ENCODE measurements at regions not wholly inside any gene's neighbourhood (a gene's known extent, or its start where the extent isn't known, plus 50 kb on each side); places are given as distances from the start of the nearest gene placed in this dataset.

- TF ChIP-seq, protein P1, sequence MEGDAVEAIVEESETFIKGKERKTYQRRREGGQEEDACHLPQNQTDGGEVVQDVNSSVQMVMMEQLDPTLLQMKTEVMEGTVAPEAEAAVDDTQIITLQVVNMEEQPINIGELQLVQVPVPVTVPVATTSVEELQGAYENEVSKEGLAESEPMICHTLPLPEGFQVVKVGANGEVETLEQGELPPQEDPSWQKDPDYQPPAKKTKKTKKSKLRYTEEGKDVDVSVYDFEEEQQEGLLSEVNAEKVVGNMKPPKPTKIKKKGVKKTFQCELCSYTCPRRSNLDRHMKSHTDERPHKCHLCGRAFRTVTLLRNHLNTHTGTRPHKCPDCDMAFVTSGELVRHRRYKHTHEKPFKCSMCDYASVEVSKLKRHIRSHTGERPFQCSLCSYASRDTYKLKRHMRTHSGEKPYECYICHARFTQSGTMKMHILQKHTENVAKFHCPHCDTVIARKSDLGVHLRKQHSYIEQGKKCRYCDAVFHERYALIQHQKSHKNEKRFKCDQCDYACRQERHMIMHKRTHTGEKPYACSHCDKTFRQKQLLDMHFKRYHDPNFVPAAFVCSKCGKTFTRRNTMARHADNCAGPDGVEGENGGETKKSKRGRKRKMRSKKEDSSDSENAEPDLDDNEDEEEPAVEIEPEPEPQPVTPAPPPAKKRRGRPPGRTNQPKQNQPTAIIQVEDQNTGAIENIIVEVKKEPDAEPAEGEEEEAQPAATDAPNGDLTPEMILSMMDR (IDR thresholded peaks at IDR 0.05; ENCODE audit: low read depth, low read length): no peak
- DNase-seq (ENCODE audit: low read depth in 2 of 2): no peak
- no peak overlapping the region for H3K4me3 ChIP-seq (replicated peaks in 1 of 2; ENCODE audit: low read depth in 2 of 2, low read length in 2 of 2)
These were observed 204.8 kb downstream of the TRAM1L1 start for GRCh38 chr4:116880625-116881024.

DNA sequence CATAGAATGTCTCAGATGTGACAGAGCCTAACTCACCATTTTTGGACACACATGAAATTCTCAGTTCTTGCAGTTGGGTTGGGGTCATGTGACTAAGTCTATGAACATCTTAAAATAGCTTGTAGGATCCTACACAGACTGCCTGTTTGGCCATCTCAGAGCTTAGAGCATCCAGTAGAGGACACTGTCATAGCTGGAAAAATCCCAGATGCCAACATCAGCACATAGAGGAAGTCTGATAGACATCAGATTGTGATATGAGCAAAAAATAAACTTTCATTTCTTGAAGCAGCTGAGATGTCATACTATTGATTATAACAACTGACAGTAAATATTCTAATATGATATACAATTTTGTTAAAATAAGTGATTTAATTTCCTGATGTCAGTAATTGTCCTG lies 207.1 kb downstream of the TRAM1L1 start:
- TF ChIP-seq, protein P1 (IDR thresholded peaks at IDR 0.05; ENCODE audit: low read depth, low read length): no peak
- no peak overlapping the region for H3K4me3 ChIP-seq (replicated peaks in 1 of 2; ENCODE audit: low read depth in 2 of 2, low read length in 2 of 2)
- no peak for DNase-seq (ENCODE audit: low read depth in 2 of 2)

GRCh38 chr4:116877069-116877468 lies 208.3 kb downstream of the TRAM1L1 start:
- TF ChIP-seq, protein P1 (IDR thresholded peaks at IDR 0.05; ENCODE audit: low read depth, low read length): no peak
- DNase-seq (ENCODE audit: low read depth in 2 of 2): no peak
- no peak overlapping the region for H3K4me3 ChIP-seq (replicated peaks in 1 of 2; ENCODE audit: low read depth in 2 of 2, low read length in 2 of 2)

- no peak overlapping the region for H3K4me3 ChIP-seq (replicated peaks in 1 of 2; ENCODE audit: low read depth in 2 of 2, low read length in 2 of 2)
These were observed 212.4 kb downstream of the TRAM1L1 start for GRCh38 chr4:116872941-116873340.

GRCh38 chr4:116872308-116872707 lies 213.1 kb downstream of the TRAM1L1 start:
- no peak for DNase-seq (ENCODE audit: low read depth in 2 of 2)
- TF ChIP-seq, protein P1 (IDR thresholded peaks at IDR 0.05; ENCODE audit: low read depth, low read length): no peak
- no peak overlapping the region for H3K4me3 ChIP-seq (replicated peaks in 1 of 2; ENCODE audit: low read depth in 2 of 2, low read length in 2 of 2)

More at GRCh38 chr4:116872941-116873340, 212.4 kb downstream of the TRAM1L1 start:
- TF ChIP-seq, protein P1 (IDR thresholded peaks at IDR 0.05; ENCODE audit: low read depth, low read length): no peak
- DNase-seq (ENCODE audit: low read depth in 2 of 2): no peak

DNA sequence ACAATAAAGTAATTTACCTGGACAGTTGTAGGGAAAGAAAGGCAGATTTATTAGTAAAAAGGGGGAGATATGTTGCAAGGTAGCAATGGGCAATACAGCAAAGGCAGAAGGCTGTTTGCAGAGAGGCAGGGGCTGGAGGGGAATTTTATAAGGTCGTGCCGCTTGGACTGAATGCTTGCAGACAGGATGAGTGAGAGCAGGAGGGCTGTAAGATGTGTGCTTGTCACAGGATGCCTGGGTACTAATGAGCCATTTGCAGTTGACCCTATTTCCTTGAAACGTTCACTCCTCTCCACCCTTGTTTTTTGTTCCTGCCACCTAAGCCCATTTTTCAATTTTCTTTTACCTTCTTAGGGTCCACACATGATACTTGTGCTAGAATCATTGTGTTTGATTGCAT lies 214.7 kb downstream of the TRAM1L1 start:
- DNase-seq (ENCODE audit: low read depth in 2 of 2): no peak
- H3K4me3 ChIP-seq (replicated peaks in 1 of 2; ENCODE audit: low read depth in 2 of 2, low read length in 2 of 2): no peak overlapping the region
- TF ChIP-seq, protein P1 (IDR thresholded peaks at IDR 0.05; ENCODE audit: low read depth, low read length): no peak

- TF ChIP-seq, protein P1 (IDR thresholded peaks at IDR 0.05; ENCODE audit: low read depth, low read length): no peak
- no peak for DNase-seq (ENCODE audit: low read depth in 2 of 2)
- no peak overlapping the region for H3K4me3 ChIP-seq (replicated peaks in 1 of 2; ENCODE audit: low read depth in 2 of 2, low read length in 2 of 2)
These were observed 219.3 kb downstream of the TRAM1L1 start for GRCh38 chr4:116866106-116866505.
